Neural progenitor cell (in vitro differentiated cells): ENCODE measurements at regions not wholly inside any gene's neighbourhood (a gene's known extent, or its start where the extent isn't known, plus 50 kb on each side); places are given as distances from the start of the nearest gene placed in this dataset.

Experiments used
- DNase-seq: peaks from one replicate; pipeline ENCODE4 v3.0.0-alpha.2; 2016; ENCODE audit warnings: low spot score
- H2AFZ ChIP-seq: fragments of 200-600 bp; sonication (generic); replicated peaks from 2 replicates; pipeline ENCODE4 v1.6.1; 2016; ENCODE audit warnings: antibody characterized with exemption
- H3F3A ChIP-seq: fragments of 200-600 bp; sonication (generic); 2 replicates; pipeline ENCODE4 v1.6.1; 2016; ENCODE audit warnings: antibody characterized with exemption, low read depth
- H3K27ac ChIP-seq: fragments of 200-600 bp; sonication (generic); 2 replicates; pipeline ENCODE4 v1.5.1; 2016; ENCODE audit warnings: mild to moderate bottlenecking
- H3K27me3 ChIP-seq: fragments of 200-600 bp; sonication (generic); 2 replicates; pipeline ENCODE4 v1.6.1; 2016; ENCODE audit warnings: mild to moderate bottlenecking, moderate library complexity
- H3K36me3 ChIP-seq: fragments of 200-600 bp; sonication (generic); 2 replicates; pipeline ENCODE4 v1.5.1; 2016
- H3K4me1 ChIP-seq: fragments of 200-600 bp; sonication (generic); 2 replicates; pipeline ENCODE4 v1.6.1; 2016; ENCODE audit warnings: mixed run types
- H3K4me2 ChIP-seq: fragments of 200-600 bp; sonication (generic); 2 replicates; pipeline ENCODE4 v1.6.1; 2016
- H3K4me3 ChIP-seq: fragments of 200-600 bp; sonication (generic); 2 replicates; pipeline ENCODE4 v1.5.1; 2016
- H3K79me2 ChIP-seq: fragments of 200-600 bp; sonication (generic); 2 replicates; pipeline ENCODE4 v1.6.1; 2016; ENCODE audit warnings: low read depth
- H3K9ac ChIP-seq: fragments of 200-600 bp; sonication (generic); 2 replicates; pipeline ENCODE4 v1.6.1; 2016
- H3K9me3 ChIP-seq: fragments of 200-600 bp; sonication (generic); 2 replicates; pipeline ENCODE4 v1.5.1; 2016; ENCODE audit warnings: low read depth
- H4K20me1 ChIP-seq: fragments of 200-600 bp; sonication (generic); 2 replicates; pipeline ENCODE4 v1.6.1; 2016; ENCODE audit warnings: low read depth
- H3K27ac Mint-ChIP-seq: 3 replicates; pipeline ENCODE4 v1.8.0; 2021; ENCODE audit warnings: mixed read lengths
- H3K27me3 Mint-ChIP-seq: 2 replicates; pipeline ENCODE4 v1.8.0; 2022; ENCODE audit warnings: low read depth, mild to moderate bottlenecking, inconsistent platforms, moderate library complexity, mixed read lengths; ENCODE audit not compliant: insufficient read depth
- H3K36me3 Mint-ChIP-seq: 3 replicates; pipeline ENCODE4 v1.8.0; 2021; ENCODE audit warnings: mixed read lengths
- H3K4me1 Mint-ChIP-seq: 3 replicates; pipeline ENCODE4 v1.8.0; 2021; ENCODE audit warnings: mixed read lengths
- H3K4me3 Mint-ChIP-seq: 3 replicates; pipeline ENCODE4 v1.8.0; 2021; ENCODE audit warnings: mild to moderate bottlenecking, moderate library complexity, mixed read lengths
- H3K9me3 Mint-ChIP-seq: 3 replicates; pipeline ENCODE4 v1.8.0; 2020; ENCODE audit warnings: mixed read lengths
- EZH2 ChIP-seq: fragments of 200-600 bp; sonication (generic); IDR thresholded peaks from 2 replicates; pipeline ENCODE4 v1.6.1; 2017; ENCODE audit warnings: antibody characterized with exemption, mild to moderate bottlenecking, moderate library complexity
- EZH2phosphoT487 ChIP-seq: fragments of 200-600 bp; sonication (generic); IDR thresholded peaks from 2 replicates; pipeline ENCODE4 v1.6.1; 2017; ENCODE audit warnings: antibody characterized with exemption
- TF ChIP-seq, protein P1 (sequence below): fragments of 200-600 bp; sonication (generic); IDR thresholded peaks from 2 replicates; pipeline ENCODE4 v1.5.1; 2017; ENCODE audit warnings: antibody characterized with exemption, mild to moderate bottlenecking

DNA sequence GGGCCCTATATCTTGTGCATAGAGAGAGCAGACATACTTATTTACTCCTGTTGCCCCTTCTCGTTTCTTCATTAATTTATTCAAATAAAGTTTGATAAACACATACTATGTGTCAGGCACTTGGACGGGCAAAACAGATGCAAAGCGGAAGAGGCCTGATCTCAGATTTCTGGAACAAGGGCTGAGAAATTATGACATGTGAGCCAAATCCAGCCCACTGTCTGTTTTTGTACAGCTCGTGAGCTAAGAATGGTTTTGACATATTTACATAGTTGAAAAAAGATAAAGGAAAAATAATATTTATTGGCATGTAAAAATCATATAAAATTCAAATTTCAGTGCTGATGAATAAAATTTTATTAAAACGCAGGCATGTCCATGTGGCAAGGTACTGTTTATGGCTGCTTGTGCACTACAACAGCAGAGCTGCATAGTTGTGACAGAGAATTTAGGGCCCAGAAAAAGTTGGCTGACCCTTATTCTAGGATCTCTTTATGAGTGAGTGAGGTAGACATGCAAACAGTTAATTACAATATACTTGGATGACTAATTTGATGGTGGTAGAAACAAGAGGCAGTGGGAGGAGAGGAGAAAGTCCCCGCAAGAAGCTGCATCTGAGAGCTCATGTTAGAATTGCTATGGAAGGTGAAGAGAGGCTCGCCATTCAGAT lies 68.1 kb upstream of the ITPRID1 start:
- Histone ChIP-seq H4K20me1 (no peaks in the 10 kb centered on the region), H3K36me3 (no peaks in the 10 kb centered on the region), H3K4me2 (no peak overlapping the region), H3K27ac (no peak overlapping the region), H3K9me3 (no peaks in the 10 kb centered on the region), H3F3A (no peaks in the 10 kb centered on the region), H2AFZ (no peak overlapping the region), H3K4me1 (peaks cover 5% of the 10 kb centered on the region), H3K9ac (no peak overlapping the region), H3K27me3 (no peaks in the 10 kb centered on the region), H3K79me2 (no peaks in the 10 kb centered on the region), H3K4me3 (no peak overlapping the region)
- H3K9me3 Mint-ChIP-seq, result no peaks in the 10 kb centered on the region
- TF ChIP-seq, protein P1, sequence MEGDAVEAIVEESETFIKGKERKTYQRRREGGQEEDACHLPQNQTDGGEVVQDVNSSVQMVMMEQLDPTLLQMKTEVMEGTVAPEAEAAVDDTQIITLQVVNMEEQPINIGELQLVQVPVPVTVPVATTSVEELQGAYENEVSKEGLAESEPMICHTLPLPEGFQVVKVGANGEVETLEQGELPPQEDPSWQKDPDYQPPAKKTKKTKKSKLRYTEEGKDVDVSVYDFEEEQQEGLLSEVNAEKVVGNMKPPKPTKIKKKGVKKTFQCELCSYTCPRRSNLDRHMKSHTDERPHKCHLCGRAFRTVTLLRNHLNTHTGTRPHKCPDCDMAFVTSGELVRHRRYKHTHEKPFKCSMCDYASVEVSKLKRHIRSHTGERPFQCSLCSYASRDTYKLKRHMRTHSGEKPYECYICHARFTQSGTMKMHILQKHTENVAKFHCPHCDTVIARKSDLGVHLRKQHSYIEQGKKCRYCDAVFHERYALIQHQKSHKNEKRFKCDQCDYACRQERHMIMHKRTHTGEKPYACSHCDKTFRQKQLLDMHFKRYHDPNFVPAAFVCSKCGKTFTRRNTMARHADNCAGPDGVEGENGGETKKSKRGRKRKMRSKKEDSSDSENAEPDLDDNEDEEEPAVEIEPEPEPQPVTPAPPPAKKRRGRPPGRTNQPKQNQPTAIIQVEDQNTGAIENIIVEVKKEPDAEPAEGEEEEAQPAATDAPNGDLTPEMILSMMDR, result no peak
- TF ChIP-seq EZH2phosphoT487, result no peak
- no peak for TF ChIP-seq EZH2
- H3K27me3 Mint-ChIP-seq, result no peaks in the 10 kb centered on the region
- no peak overlapping the region for H3K4me3 Mint-ChIP-seq
- H3K36me3 Mint-ChIP-seq, result no peaks in the 10 kb centered on the region
- DNase-seq, result no peak
- H3K27ac Mint-ChIP-seq, result no peak overlapping the region
- H3K4me1 Mint-ChIP-seq, result no peaks in the 10 kb centered on the region

DNA sequence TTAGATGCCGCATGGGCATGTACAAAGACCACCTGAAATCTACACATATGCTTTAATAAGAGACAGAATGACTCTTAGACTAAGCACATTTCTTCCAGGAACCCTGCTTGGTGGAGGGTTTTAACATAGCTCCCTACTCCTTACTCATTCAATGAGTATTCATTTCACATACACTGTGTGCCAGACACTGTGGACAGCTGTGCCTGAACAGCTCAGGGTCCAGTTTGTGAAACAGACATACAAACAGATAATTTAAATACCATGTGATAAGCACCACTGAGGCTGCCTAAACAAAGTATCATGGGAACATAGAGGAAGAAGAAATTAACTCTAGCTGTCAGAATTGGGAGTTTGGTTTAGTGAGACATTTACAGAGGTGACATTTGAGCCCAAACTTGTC lies 65.2 kb upstream of the ITPRID1 start:
- no peak for DNase-seq
- no peak overlapping the region for H3K9ac ChIP-seq

DNA sequence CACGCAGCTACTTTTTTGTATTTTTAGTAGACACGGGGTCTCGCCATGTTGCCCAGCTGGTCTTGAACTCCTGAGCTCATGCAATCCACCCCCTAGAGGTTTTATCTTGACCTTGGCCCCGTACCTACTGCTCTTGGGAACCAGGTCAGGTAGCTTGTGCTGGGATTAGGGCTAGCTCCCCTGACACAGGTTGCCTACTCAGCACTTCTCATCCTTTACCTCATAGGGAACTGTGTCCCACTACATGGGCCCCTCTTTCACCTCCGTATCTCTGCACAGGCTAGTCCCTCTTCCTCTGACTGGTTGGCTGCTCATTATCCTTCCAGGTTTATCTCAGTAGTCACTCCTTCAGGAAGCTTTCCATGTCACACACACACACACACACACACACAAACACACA lies 58.0 kb upstream of the ITPRID1 start:
- Histone ChIP-seq H3K79me2 (no peaks in the 10 kb centered on the region), H3K4me2 (no peak overlapping the region), H3K27me3 (no peaks in the 10 kb centered on the region), H3F3A (no peaks in the 10 kb centered on the region), H2AFZ (no peak overlapping the region), H3K4me3 (no peak overlapping the region), H4K20me1 (no peaks in the 10 kb centered on the region), H3K9ac (no peak overlapping the region), H3K9me3 (no peaks in the 10 kb centered on the region), H3K27ac (no peak overlapping the region), H3K4me1 (peaks cover 10% of the 10 kb centered on the region), H3K36me3 (no peaks in the 10 kb centered on the region)
- H3K27me3 Mint-ChIP-seq, result no peaks in the 10 kb centered on the region
- H3K27ac Mint-ChIP-seq, result no peak overlapping the region
- TF ChIP-seq EZH2phosphoT487, result no peak
- TF ChIP-seq, protein P1, result no peak
- TF ChIP-seq EZH2, result no peak
- H3K9me3 Mint-ChIP-seq, result no peaks in the 10 kb centered on the region
- no peak for DNase-seq
- no peaks in the 10 kb centered on the region for H3K36me3 Mint-ChIP-seq
- H3K4me3 Mint-ChIP-seq, result no peak overlapping the region
- H3K4me1 Mint-ChIP-seq, result peaks cover 9% of the 10 kb centered on the region

More for the DNA sequence above, 65.2 kb upstream of the ITPRID1 start:
- Histone ChIP-seq H3K9me3 (no peaks in the 10 kb centered on the region), H3F3A (no peaks in the 10 kb centered on the region), H3K4me3 (no peak overlapping the region), H3K4me2 (no peak overlapping the region), H3K79me2 (no peaks in the 10 kb centered on the region), H4K20me1 (no peaks in the 10 kb centered on the region), H2AFZ (no peak overlapping the region), H3K27me3 (no peaks in the 10 kb centered on the region), H3K36me3 (no peaks in the 10 kb centered on the region), H3K4me1 (peaks cover 5% of the 10 kb centered on the region), H3K27ac (no peak overlapping the region)
- Mint-ChIP-seq H3K36me3 (no peaks in the 10 kb centered on the region), H3K27ac (no peak overlapping the region), H3K4me1 (no peaks in the 10 kb centered on the region), H3K27me3 (no peaks in the 10 kb centered on the region), H3K9me3 (no peaks in the 10 kb centered on the region), H3K4me3 (no peak overlapping the region)
- TF ChIP-seq, protein P1, result no peak
- no peak for TF ChIP-seq EZH2
- no peak for TF ChIP-seq EZH2phosphoT487
